GM21390 (cell line): ENCODE measurements at regions not wholly inside any gene's neighbourhood (a gene's known extent, or its start where the extent isn't known, plus 50 kb on each side); places are given as distances from the start of the nearest gene placed in this dataset.
A peak's percentile ranks its signal among the peaks of the same experiment; 100 is the strongest.
"Not testable (repeated sequence)": the region's sequence is repeated elsewhere in the genome, so short reads cannot be mapped to it uniquely, and the experiment has no call there.

Experiments used
- ATAC-seq: cut with Tn5 transposase; IDR thresholded peaks from one replicate; pipeline ENCODE4 v1.9.1; 2021; ENCODE audit not compliant: unreplicated experiment

- ATAC-seq, result not testable (repeated sequence)
These were observed 85.2 kb downstream of the MRPL57 start for GRCh38 chr13:21261487-21262216.

GRCh38 chr13:21263909-21264308, 87.5 kb downstream of the MRPL57 start:
- ATAC-seq, result not testable (repeated sequence)

- ATAC-seq, result not testable (repeated sequence)
These were observed 92.0 kb downstream of the MRPL57 start for GRCh38 chr13:21268485-21268884.

DNA sequence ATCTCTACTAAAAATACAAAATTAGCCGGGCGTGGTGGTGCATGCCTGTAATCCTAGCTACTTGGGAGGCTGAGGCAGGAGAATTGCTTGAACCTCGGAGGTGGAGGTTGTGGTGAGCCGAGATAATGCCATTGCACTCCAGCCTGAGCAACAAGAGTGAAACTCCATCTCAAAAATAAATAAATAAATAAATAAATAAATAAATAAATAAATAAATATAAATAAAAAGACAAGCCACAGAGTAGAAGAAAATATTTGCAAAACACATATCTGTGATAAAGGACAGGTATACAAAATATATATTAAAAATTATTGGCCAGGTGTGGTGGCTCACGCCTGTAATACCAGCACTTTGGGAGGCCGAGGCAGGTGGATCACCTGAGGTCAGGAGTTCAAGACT, 96.0 kb downstream of the MRPL57 start:
- ATAC-seq, result not testable (repeated sequence)

- not testable (repeated sequence) for ATAC-seq
These were observed 98.0 kb downstream of the MRPL57 start for GRCh38 chr13:21274457-21274856.

GRCh38 chr13:21282065-21282464, 105.6 kb downstream of the MRPL57 start:
- no peak for ATAC-seq

GRCh38 chr13:21287331-21287907, 111.0 kb downstream of the MRPL57 start:
- no peak for ATAC-seq

DNA sequence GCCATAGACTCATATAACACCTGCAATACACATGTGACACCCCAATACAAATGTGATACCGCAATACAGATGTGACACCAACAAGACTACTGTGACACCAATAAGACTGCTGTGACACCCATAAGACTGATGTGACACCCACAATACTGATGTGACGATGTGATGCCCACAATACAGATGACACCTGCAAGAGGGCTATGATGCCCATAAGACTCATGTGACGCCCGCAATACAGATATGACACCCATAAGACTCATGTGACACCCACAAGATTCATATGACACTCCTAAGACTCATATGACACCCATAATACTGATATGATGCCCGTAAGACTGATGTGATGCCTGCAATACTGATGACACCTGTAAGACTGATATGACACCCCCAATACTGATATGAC, 113.0 kb downstream of the MRPL57 start:
- ATAC-seq, result no peak

DNA sequence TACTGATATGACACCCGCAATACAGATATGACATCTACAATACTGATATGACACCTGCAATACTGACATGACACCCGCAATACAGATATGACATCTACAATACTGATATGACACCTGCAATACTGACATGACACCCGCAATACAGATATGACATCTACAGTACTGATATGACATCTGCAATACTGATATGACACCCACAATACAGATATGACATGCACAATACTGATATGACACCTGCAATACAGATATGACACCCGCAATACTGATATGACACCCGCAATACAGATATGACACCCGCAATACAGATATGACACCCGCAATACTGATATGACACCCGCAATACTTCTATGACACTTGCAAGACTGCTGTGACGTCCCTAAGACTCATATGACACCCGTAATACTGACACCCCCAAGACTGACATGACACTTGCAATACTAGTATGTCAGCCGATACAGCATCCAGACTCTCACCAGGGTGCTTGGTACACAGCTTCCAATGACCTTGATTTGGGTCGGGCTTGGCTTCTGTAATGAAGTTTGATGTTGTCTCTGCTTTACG, 114.1 kb downstream of the MRPL57 start:
- not testable (repeated sequence) for ATAC-seq

DNA sequence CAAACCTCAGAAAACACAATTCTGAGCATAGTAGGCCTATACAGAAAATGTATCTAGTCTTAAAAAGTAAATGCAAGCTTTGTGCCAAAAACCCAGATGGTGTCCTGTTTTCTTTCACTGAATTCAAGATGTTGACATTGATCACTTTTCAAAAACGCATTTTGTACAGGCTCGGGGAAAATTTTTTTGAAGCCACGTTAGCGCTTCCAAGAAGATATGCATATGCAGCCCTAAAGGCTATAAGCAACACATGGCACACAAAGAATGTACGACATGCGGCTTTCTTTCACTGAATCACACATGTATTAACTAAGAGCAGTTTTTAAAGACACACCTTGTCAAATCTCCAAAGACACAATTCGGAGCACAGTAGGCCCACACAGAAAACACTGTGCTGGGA, 115.4 kb downstream of the MRPL57 start:
- ATAC-seq, result no peak

GRCh38 chr13:21296991-21297390, 120.5 kb downstream of the MRPL57 start:
- peak; percentile 39 for ATAC-seq

DNA sequence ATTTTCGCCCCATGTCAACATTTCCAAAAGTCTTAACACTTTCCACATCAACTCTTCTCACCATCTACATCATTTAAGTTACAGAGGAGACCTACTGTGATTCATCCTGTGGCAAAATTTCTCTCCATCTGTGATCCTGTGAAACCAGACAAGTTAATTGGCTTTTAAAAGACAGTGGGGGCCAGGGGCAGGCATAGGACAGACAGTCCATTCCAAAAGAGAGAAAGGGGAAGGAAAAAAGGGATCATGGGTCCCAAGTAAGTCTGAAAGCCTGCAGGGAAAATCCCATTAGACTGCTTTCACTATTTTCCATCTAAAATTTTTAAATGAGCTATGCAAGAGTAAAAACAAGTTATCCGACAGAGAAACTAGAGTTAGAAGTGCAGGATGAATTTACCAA, 121.0 kb downstream of the MRPL57 start:
- ATAC-seq, result no peak

- ATAC-seq, result peak; percentile 91
These were observed 121.7 kb downstream of the MRPL57 start for GRCh38 chr13:21297914-21298831.

DNA sequence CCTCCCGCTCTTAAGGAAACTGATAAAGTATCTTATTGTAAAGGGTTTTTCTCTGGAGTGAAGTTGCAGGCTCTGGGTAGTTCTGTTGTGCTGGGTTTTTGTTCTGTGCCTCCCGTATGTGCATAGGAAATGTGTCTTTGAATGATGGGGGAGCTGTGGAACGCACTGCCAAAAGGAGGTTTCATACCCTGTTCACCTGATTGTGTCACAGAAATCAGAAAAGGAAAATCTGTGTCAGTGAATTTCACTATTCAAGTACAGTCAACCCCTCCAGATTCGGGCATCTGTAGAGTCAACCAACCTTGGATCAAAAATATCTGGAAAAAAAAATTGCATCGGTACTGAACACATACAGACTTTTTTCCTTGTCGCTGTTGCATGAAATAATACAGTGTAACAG, 127.8 kb downstream of the MRPL57 start:
- no peak for ATAC-seq

DNA sequence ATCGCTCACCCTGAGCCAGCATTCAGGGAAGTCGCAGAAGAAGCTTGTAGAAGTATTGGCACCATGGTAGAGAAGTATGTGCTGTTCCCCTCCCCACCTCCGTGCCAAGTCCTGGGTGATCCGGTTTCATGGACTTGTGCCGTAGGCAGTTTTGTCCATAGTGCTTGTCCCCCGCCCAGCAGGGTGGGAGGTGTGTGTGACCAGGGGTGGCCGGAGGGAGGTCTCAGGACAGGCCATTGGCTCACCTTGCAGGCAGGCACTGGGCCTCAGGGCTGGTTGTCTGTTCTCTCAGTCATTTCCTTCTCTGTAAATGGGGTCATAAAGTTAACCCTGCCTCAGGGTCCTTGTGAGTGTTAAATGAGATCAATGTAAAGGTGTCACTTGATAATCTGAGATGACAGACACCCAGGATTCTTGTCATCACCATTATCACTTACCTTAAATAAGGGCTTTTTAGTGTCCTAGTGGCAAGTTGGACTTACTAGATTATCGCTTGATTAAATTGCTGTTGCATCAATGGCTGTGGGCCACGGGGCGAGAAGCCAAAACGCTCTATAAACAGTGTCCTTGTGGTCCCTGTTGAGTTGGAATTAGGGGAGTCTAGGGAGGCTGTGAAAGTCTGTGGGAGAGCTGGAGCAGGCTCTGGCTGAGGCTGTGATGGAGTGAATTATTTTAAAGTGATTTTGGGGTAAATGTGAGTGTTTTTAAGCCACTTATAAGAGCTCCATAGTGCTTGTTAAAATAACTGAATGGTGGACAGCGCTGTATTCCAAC, 130.0 kb downstream of the MRPL57 start:
- not testable (repeated sequence) for ATAC-seq

DNA sequence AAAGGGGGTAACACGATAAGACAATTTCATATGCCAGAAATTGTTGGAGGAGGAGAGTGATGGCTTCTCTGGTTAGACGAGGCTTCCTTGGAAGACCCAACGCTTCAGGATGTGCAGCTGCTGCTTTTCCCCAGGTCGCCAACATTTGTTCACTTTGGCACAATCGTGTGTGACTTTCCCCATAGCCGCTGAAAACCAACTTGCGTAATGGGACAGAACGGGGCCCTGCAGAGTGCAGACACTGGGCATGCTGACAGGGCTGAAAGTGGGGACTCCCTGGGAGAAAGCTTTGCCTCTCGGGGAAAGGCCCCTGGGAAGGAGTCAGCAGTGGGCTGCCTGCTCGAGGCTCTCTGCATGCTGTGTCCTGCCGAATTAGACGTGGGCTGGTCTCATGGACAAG, 130.7 kb downstream of the MRPL57 start:
- not testable (repeated sequence) for ATAC-seq

GRCh38 chr13:21308906-21309305, 132.4 kb downstream of the MRPL57 start:
- no peak for ATAC-seq

GRCh38 chr13:21309542-21310172, 133.2 kb downstream of the MRPL57 start:
- no peak for ATAC-seq

GRCh38 chr13:21310220-21310619, 133.8 kb downstream of the MRPL57 start:
- ATAC-seq, result no peak

DNA sequence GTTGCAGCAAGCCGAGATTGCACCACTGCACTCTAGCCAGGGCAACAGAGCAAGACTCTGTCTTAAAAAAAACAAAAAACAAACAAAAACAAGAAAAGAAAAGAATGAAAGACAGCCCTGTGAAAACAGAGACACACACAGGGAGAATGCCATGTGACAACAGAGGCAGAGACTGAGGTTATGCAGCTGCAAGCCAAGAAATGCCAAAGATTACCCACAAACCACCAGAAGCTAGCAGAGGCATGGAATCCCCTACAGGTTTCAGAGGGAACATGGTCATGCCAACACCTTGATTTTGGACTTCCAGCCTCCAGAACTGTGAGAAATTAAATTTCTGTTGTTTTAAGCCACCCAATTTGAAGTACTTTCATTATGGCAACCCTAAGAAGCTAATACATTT, 138.5 kb downstream of the MRPL57 start:
- not testable (repeated sequence) for ATAC-seq
